Epithelial cell of proximal tubule (primary cell): ENCODE measurements at regions not wholly inside any gene's neighbourhood (a gene's known extent, or its start where the extent isn't known, plus 50 kb on each side); places are given as distances from the start of the nearest gene placed in this dataset.

Experiments used
- DNase-seq: peaks from one replicate; pipeline ENCODE4 v3.0.0-alpha.2; 2011; ENCODE audit warnings: low read depth
- H3K4me3 ChIP-seq: 2 replicates; pipeline ENCODE4 v1.5.1; 2011; ENCODE audit warnings: low read depth, mild to moderate bottlenecking, low read length
- CTCF ChIP-seq: conservative IDR thresholded peaks from 2 replicates; pipeline ENCODE4 v1.5.1; 2012; ENCODE audit warnings: low read depth, mild to moderate bottlenecking, low read length

- TF ChIP-seq CTCF, result no peak
- no peak overlapping the region for H3K4me3 ChIP-seq
- no peak for DNase-seq
Observed at GRCh38 chr2:139617747-139618146, 837.6 kb upstream of the NXPH2 start.

- H3K4me3 ChIP-seq, result no peak overlapping the region
- no peak for DNase-seq
- TF ChIP-seq CTCF, result no peak
Observed at GRCh38 chr2:139613264-139613663, 833.1 kb upstream of the NXPH2 start.

GRCh38 chr2:139610512-139610911 is 830.3 kb upstream of the NXPH2 start:
- no peak overlapping the region for H3K4me3 ChIP-seq
- no peak for TF ChIP-seq CTCF
- no peak for DNase-seq

- no peak for DNase-seq
Observed at GRCh38 chr2:139609109-139609508, 828.9 kb upstream of the NXPH2 start.

GRCh38 chr2:139605668-139606067 is 825.5 kb upstream of the NXPH2 start:
- no peak overlapping the region for H3K4me3 ChIP-seq
- no peak for TF ChIP-seq CTCF
- no peak for DNase-seq

More at GRCh38 chr2:139609109-139609508, 828.9 kb upstream of the NXPH2 start:
- no peak for TF ChIP-seq CTCF
- H3K4me3 ChIP-seq, result no peak overlapping the region

GRCh38 chr2:139600166-139600565 is 820.0 kb upstream of the NXPH2 start:
- no peak for DNase-seq
- no peak for TF ChIP-seq CTCF
- H3K4me3 ChIP-seq, result no peak overlapping the region

GRCh38 chr2:139585101-139585500 is 804.9 kb upstream of the NXPH2 start:
- no peak for TF ChIP-seq CTCF
- H3K4me3 ChIP-seq, result no peak overlapping the region
- DNase-seq, result no peak
